Stromal cell of bone marrow (primary cell): ENCODE measurements at regions not wholly inside any gene's neighbourhood (a gene's known extent, or its start where the extent isn't known, plus 50 kb on each side); places are given as distances from the start of the nearest gene placed in this dataset.
A peak's percentile ranks its signal among the peaks of the same experiment; 100 is the strongest.

ENCODE experiments used
- DNase-seq: peaks from one replicate; pipeline ENCODE4 v3.0.0-alpha.2; 2012; ENCODE audit warnings: low read depth

- no peak for DNase-seq
Measured at GRCh38 chr2:60657673-60658072, 98.4 kb upstream of the PAPOLG start.

- no peak for DNase-seq
Measured at GRCh38 chr2:60659026-60659425, 97.0 kb upstream of the PAPOLG start.

DNA sequence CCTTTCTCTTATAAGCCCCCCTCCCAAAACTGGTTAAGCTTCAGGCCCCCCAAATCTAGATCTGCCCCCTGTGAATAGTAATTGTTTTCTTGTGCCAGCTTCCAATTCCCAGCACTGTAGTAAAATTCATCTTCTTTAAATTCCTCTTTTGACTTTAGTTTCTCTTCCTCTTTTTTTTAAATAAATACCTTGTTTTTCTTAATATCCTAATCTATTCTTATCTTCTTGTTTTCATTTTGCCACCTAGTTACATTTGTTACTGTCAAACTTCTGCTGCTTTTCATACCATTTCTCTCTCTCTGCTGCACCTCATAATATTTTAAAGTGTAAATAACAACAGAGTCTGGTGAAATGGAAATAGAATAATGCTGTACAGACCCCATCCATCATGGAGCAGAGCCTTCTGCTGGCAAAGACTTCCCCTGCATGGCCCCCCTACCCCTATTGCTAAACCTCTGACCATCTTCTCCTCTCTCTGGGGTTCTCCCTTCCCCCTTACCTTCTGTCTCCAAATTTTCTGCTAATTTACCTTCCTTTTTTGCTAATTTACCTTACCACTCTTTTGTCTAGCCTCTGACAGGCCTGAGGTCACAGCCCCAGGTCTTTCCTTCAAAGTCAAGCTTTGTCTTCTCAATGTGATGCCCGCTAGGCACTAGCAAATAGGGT, 94.9 kb upstream of the PAPOLG start:
- no peak for DNase-seq

DNA sequence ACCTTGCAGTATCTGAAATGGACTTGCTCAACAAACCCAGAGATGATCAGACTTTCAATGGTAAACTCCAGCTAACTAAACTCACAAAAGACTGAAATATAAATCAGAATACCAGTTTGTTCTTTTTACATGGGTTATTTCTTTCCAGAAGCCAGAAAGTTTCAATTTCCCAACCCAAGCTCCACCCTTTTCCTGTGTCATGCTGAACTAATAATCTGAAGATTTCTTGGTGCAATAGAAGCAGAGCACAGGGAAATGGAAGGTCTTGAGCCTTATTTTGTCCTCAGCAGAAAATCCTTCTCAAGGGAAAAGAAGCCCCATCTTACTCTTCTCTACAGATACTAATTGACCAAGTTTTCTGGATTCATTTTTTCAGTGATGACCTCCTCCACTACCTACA, 93.3 kb upstream of the PAPOLG start:
- no peak for DNase-seq

DNA sequence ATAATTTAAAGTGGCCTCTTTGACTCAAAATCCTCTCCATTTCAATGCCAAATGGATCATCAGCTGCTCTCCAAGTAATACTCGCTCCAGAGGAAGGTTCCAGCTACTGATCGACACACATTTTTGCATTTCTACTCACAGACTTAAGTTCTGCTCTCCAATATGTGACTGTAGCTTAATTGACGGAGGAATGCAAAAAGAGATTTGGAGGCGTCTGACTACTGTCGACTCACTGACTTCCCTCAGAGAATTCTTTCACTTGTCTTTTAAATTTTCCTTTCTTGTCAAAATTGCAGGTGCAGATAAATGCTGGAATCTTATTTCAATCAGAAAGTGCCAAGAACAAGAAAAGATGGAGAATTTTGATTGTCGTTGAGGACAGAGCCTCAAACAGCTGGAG, 84.1 kb upstream of the PAPOLG start:
- no peak for DNase-seq

DNA sequence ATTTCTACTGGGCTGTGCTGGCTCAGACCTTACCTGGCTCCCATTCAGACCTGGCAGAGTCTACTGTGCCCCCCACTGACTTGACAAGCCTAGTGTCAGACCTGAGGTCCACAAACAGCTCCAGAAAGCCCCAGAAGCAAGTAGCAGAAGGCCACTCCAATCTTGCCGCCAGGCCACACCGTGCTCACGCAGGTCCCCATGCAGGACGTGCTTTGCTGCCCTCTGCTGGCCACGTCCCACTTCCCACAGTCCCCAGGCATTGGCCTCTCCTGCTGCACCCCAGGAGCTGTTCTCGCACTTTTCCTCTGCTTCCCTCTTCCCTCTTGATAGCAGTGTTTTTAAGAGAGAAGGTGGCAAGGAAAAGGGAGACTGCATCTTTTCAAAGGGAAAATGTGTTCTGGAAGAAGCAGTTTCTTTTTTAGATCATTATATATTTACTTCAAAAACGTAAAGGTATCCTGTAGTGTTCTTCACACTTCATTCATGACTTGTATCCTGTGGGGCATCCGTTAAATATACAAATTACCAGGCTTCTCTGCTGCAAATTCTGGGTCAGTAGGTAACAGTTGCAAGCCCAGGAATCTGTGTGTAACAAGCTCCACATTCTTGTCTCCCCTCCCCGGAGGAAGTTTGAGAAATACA, 81.4 kb upstream of the PAPOLG start:
- peak; percentile 41 for DNase-seq

- no peak for DNase-seq
Measured at GRCh38 chr2:60675301-60675700, 80.8 kb upstream of the PAPOLG start.

GRCh38 chr2:60676706-60677330, 79.2 kb upstream of the PAPOLG start:
- DNase-seq, result no peak

GRCh38 chr2:60677356-60677755, 78.7 kb upstream of the PAPOLG start:
- DNase-seq, result no peak

- DNase-seq, result no peak
Measured at GRCh38 chr2:60678551-60678950, 77.5 kb upstream of the PAPOLG start.

GRCh38 chr2:60679036-60679780, 76.9 kb upstream of the PAPOLG start:
- DNase-seq, result no peak

- DNase-seq, result no peak
Measured at GRCh38 chr2:60693551-60693950, 62.5 kb upstream of the PAPOLG start.

- DNase-seq, result no peak
Measured at GRCh38 chr2:60695793-60696192, 60.3 kb upstream of the PAPOLG start.

DNA sequence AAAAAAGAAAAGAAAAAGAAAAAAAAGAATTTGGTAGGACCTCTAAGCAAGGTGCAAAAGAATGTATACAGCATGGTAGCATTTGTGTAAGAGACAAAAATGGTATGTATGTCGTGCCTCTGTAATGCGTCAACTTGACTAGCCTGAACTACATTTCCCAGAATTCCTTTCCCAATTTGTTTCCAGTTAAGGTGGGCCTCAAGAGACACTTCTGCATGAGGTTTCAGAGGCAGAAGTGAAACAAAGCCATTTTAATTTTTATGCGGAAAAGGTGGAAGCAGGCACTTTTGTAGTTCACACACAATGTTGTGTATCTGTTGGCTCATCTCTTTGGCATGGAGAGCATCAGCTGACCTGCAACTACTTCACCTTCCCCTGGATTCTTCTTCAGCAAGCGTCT, 56.5 kb upstream of the PAPOLG start:
- no peak for DNase-seq

DNA sequence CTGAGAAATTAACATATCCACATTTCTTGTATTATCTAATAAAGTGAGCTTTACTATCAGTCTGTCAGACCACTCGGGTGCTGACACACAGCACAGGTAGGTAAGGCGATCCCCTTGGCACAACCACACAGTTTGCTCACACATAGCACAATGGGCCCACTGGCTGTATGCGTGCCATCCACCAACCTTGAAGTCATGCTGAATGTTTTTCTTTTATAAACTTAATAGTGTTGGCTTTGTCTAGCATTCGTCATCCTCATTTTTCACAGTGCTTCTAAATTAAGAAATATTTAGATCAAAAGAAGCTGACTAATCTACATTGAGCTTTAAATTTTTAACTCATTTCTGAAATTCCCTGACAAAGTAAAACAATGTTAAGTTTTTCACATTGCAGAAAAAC, 50.0 kb upstream of the PAPOLG start:
- peak; percentile 8 for DNase-seq
